WI38 (cell line): ENCODE measurements at regions not wholly inside any gene's neighbourhood (a gene's known extent, or its start where the extent isn't known, plus 50 kb on each side); places are given as distances from the start of the nearest gene placed in this dataset.

Source experiments
- H3K4me3 ChIP-seq: 2 replicates; pipeline ENCODE4 v1.5.1; 2011; ENCODE audit warnings: low read depth, mild to moderate bottlenecking, control low read depth, low read length
- TF ChIP-seq, protein P1 (sequence below): IDR thresholded peaks from 2 replicates; pipeline ENCODE4 v1.5.1; 2012; ENCODE audit warnings: low read depth, mild to moderate bottlenecking, control low read depth, low read length

DNA sequence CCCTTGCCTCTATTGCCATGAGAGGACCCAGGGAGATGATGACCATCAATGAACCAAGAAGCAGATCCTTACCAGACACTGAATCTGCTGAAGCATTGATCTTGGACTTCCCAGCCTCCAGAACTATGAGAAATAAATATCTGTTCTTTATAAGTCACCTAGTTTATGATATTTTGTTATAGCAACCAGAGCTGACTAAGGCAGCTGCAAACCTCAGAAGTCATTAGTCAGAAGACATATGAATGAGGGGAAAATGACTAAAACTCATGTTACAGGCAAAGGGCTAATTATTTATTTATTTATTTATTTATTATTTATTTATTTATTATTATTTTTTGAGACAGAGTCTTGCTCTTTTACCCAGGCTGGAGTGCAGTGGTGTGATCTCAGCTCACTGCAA, 321.1 kb downstream of the TGFB2 start:
- TF ChIP-seq, protein P1, sequence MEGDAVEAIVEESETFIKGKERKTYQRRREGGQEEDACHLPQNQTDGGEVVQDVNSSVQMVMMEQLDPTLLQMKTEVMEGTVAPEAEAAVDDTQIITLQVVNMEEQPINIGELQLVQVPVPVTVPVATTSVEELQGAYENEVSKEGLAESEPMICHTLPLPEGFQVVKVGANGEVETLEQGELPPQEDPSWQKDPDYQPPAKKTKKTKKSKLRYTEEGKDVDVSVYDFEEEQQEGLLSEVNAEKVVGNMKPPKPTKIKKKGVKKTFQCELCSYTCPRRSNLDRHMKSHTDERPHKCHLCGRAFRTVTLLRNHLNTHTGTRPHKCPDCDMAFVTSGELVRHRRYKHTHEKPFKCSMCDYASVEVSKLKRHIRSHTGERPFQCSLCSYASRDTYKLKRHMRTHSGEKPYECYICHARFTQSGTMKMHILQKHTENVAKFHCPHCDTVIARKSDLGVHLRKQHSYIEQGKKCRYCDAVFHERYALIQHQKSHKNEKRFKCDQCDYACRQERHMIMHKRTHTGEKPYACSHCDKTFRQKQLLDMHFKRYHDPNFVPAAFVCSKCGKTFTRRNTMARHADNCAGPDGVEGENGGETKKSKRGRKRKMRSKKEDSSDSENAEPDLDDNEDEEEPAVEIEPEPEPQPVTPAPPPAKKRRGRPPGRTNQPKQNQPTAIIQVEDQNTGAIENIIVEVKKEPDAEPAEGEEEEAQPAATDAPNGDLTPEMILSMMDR, result no peak
- no peak overlapping the region for H3K4me3 ChIP-seq

DNA sequence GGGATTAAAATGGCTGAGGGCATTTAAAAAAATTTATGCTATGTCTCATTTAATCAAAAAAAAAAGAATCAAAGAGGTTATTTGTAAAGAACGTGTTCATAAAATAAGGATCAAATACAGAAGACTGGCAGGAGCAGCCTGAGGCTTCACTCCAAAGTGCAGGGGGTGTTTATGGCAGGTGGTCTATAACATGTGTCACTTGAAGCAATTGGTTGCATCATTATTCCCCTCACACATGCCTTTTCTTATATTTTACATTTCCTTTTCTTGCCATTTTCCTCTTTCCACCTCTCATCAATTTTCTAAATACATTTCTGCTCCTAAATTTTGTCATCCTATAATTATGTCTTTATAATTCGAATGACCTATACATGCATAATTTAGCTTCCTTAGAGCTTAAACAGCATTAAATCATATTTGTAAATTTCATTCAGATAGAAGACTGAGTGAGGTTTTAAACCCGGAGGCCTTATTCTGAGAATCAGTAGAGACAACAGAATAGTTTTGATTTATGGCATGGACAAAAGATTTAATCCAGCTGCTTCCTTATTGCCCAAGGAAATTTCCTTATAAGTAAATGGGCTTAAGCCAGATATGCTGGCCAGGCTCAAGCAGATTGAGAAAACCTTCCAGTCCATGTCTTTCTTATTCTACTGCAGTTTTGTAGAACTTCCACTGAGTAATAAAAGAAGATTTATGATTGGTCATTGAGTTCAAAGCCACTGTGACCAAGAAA, 322.8 kb downstream of the TGFB2 start:
- no peak overlapping the region for H3K4me3 ChIP-seq
- TF ChIP-seq, protein P1, result no peak

DNA sequence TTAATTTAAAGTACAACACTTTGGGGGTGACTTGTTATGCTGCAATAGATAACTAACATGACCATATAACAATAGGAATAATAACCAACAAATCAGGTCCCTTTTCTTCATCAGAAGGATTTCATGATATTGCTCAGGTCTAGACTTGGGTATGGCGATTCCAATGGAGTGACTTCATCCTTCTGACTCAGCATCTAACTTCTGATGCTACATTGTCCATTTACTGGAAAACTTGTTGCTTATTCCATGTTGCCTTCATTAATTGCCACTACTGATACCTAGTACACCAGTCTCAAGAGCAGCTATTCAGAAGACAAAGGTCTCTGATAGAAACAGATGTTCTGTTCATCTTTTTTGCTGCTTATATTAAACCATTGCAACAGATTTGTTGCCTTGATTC, 324.3 kb downstream of the TGFB2 start:
- no peak overlapping the region for H3K4me3 ChIP-seq
- TF ChIP-seq, protein P1, result no peak

DNA sequence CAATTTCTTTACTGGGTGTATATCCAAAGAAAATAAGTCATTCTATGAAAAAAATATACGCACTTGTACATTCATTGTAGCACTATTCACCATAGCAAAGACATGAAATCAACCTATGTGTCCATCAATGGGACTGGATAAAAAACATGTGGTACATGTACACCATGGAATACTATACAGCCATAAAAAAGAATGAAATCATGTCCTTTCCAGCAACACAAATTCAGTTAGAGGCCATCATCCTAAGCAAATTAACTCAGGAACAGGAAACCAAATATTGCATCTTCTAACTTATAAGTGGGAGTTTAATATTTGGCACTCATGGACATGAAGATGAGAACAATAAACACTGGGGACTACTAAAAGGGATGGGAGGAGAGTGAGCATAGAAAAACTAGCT, 325.7 kb downstream of the TGFB2 start:
- TF ChIP-seq, protein P1, result no peak
- no peak overlapping the region for H3K4me3 ChIP-seq

DNA sequence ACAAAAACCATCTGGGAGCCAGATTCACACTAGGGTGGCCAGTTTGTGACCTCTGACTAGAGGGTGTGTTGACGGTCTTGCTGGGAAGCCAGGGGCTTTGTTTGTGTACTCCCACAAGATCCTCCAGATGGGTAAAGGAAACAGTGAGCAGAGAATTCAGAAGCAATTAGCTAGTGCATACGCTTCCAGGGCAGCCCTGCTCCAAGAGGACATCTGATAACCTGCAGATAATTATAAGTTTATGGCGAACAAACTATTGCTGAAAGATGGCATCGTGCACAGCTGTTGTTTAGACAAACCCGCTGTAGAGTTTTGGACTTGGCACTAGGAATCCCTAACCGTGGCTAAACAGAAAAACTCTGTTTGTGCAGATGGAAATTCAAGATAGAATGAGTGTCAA, 326.4 kb downstream of the TGFB2 start:
- no peak overlapping the region for H3K4me3 ChIP-seq

DNA sequence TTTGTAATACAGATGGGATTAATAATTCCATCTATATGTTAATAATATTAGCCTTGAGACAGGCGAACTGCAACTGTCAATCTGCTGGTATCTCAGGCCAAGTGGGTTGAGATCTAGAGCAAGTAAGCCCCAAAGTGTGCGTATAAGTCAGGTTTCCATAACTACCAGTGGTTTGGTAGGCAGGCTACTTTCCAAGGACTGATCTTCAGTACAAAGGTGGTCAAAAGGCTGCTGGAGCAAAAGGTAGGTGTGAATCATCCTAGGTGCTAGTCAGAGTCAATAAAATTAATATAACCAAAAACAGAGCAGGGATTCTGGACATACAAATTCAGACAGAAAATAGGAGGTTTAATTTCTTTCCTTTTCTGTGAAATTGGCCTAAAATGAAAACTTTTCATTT, 328.0 kb downstream of the TGFB2 start:
- no peak overlapping the region for H3K4me3 ChIP-seq
- TF ChIP-seq, protein P1, result no peak

More for the DNA sequence above, 326.4 kb downstream of the TGFB2 start:
- TF ChIP-seq, protein P1, result no peak

DNA sequence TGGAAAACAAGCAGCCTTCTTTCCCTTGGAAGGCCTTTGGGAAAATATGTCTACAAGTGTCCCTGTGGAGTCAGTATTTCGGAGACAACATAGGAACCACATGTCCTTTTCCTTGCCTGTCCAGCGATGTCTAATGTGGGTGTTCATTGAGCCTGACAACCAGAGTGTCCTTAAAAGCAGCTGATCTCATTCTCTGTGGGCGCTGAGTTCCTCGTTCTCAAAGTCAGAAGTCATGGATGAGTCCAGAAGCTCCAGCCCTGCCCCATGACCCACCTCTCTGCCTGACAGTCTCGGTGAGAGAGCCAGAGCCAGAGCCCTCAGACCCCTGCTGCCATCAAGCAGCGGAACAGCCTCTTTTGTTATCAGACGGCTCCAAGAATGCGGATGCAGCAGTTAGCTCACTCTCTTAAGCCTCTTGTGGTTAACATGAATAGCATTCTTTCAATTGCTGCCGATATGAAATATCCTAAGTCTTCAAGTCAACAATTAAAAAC, 329.2 kb downstream of the TGFB2 start:
- H3K4me3 ChIP-seq, result no peak overlapping the region
- TF ChIP-seq, protein P1, result no peak
